ENCODE measurements at regions not wholly inside any gene's neighbourhood (a gene's known extent, or its start where the extent isn't known, plus 50 kb on each side); places are given as distances from the start of the nearest gene placed in this dataset.

GRCh38 chr7:31458203-31458602 is 55.7 kb upstream of the ITPRID1 start:
- no peak for TF ChIP-seq CTCF (IDR thresholded peaks at IDR 0.05)
- TF ChIP-seq POLR2A (IDR thresholded peaks at IDR 0.05): no peak
